ENCODE measurements at regions not wholly inside any gene's neighbourhood (a gene's known extent, or its start where the extent isn't known, plus 50 kb on each side); places are given as distances from the start of the nearest gene placed in this dataset.

GRCh38 chr9:74100042-74100441, 397.1 kb upstream of the RORB start:
- TF ChIP-seq, protein P1, sequence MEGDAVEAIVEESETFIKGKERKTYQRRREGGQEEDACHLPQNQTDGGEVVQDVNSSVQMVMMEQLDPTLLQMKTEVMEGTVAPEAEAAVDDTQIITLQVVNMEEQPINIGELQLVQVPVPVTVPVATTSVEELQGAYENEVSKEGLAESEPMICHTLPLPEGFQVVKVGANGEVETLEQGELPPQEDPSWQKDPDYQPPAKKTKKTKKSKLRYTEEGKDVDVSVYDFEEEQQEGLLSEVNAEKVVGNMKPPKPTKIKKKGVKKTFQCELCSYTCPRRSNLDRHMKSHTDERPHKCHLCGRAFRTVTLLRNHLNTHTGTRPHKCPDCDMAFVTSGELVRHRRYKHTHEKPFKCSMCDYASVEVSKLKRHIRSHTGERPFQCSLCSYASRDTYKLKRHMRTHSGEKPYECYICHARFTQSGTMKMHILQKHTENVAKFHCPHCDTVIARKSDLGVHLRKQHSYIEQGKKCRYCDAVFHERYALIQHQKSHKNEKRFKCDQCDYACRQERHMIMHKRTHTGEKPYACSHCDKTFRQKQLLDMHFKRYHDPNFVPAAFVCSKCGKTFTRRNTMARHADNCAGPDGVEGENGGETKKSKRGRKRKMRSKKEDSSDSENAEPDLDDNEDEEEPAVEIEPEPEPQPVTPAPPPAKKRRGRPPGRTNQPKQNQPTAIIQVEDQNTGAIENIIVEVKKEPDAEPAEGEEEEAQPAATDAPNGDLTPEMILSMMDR (IDR thresholded peaks at IDR 0.05; ENCODE audit: insufficient read depth, low read length, poor library complexity, severe bottlenecking): no peak
- no peak for TF ChIP-seq EZH2phosphoT487 (conservative IDR thresholded peaks at IDR 0.05; ENCODE audit: low read length)

All from SU-DHL-6 (cell line).